ENCODE measurements at regions not wholly inside any gene's neighbourhood (a gene's known extent, or its start where the extent isn't known, plus 50 kb on each side); places are given as distances from the start of the nearest gene placed in this dataset.

DNA sequence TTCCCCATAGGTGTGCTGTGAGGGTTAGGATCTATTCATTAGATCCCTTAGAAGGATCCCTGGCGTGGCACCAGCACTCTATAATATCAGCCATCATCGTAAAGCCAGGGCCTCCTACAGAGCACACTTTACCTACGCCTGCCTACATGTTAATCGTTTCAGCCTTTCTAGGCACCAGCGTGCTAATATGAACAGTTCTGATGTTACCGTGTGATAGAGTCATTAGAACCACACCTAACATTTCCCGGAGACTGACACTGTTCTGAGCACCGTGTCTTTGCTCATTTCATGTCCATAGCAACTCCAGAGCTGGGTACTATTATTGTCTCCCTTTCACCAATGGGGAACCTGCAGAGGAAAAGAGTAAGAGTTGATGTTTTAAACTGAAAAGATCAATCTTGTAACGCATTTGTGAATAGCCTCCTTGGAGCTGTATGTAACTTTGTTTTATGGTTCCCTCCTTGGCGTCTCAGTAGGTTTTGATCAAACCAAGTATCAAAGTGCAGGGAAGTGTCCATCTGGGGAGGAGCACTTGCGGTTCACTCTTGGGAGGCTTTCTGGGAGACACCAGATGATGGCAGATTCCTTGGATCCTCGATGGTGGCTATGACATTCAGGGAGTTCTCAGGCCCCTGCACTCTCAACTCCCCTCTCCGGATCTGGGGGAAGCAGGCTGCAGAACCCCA lies 73.8 kb upstream of the KCNG1 start:
- TF ChIP-seq, protein P1, sequence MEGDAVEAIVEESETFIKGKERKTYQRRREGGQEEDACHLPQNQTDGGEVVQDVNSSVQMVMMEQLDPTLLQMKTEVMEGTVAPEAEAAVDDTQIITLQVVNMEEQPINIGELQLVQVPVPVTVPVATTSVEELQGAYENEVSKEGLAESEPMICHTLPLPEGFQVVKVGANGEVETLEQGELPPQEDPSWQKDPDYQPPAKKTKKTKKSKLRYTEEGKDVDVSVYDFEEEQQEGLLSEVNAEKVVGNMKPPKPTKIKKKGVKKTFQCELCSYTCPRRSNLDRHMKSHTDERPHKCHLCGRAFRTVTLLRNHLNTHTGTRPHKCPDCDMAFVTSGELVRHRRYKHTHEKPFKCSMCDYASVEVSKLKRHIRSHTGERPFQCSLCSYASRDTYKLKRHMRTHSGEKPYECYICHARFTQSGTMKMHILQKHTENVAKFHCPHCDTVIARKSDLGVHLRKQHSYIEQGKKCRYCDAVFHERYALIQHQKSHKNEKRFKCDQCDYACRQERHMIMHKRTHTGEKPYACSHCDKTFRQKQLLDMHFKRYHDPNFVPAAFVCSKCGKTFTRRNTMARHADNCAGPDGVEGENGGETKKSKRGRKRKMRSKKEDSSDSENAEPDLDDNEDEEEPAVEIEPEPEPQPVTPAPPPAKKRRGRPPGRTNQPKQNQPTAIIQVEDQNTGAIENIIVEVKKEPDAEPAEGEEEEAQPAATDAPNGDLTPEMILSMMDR (IDR thresholded peaks at IDR 0.05) = no peak
- TF ChIP-seq POLR2A (IDR thresholded peaks at IDR 0.05) = no peak
